RPMI7951 (cell line): ENCODE measurements at regions not wholly inside any gene's neighbourhood (a gene's known extent, or its start where the extent isn't known, plus 50 kb on each side); places are given as distances from the start of the nearest gene placed in this dataset.
"Not testable (repeated sequence)": the region's sequence is repeated elsewhere in the genome, so short reads cannot be mapped to it uniquely, and the experiment has no call there.

Source experiments
- DNase-seq: peaks from one replicate; pipeline ENCODE4 v3.0.0-alpha.2; 2012; ENCODE audit warnings: low read depth

GRCh38 chr1:68673771-68674170 lies 176.9 kb upstream of the DEPDC1 start:
- no peak for DNase-seq

DNA sequence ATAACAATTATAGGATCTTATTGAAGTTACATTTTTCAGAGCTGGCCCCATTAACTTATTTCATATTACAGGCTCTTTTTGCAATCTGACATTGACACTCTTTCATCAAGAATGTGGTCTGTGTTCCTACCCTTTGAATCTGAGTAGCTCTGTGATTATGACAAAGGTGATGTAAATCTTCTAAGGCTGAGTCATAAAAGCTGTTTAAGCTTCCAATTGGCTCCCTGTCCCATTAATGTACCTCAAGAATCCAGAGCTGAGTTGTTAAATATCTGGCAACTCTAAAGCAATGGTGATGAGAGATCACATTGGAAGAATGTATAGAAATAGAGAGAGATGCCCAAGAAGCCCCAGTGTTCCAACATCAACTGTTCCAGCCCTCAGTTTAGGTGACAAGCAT lies 178.5 kb upstream of the DEPDC1 start:
- no peak for DNase-seq

GRCh38 chr1:68677684-68678351 lies 180.9 kb upstream of the DEPDC1 start:
- no peak for DNase-seq

DNA sequence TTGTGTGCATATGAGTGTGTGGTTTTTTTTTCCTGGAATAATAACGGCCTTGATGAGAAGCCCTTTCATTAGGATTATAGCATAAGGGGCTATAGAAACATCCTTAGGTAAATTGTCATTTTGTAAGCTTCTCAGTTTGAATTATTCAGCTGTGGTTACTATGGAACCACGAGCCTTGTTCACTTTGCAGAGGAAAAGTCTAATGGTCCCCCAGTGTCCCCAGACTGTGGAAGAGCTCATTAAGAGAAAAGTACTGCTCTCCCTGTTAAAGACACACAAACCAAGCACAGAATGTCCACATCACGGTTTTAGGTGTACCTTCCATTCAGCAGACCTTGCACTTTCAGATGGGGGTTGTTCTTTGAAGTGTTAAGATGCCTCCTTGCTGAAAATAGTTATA lies 199.3 kb upstream of the DEPDC1 start:
- no peak for DNase-seq

- DNase-seq, result no peak
These were observed 207.1 kb upstream of the DEPDC1 start for GRCh38 chr1:68703921-68704354.

- no peak for DNase-seq
These were observed 208.0 kb upstream of the DEPDC1 start for GRCh38 chr1:68704800-68705443.

- DNase-seq, result no peak
These were observed 208.6 kb upstream of the DEPDC1 start for GRCh38 chr1:68705466-68705865.

GRCh38 chr1:68706639-68707317 lies 209.9 kb upstream of the DEPDC1 start:
- no peak for DNase-seq

DNA sequence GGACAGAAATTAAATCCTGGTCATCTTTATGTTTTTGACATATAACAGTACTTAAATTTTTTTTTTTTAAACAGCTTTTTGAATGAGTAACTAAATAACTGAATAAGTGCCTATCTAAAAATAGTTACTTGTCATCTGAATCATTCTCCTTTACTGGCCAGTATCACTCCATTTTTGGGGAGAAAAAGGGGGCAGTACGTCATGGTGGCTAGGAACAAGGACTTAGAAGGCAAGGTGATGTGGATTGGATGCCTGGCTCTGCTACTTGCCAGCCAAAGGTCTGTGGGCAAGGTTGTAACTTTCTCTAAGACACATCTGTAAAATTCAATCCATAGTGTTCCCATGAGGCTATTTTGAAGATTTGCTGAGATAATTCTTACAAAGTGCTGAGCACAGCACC lies 220.4 kb upstream of the DEPDC1 start:
- DNase-seq, result no peak

- no peak for DNase-seq
These were observed 223.6 kb upstream of the DEPDC1 start for GRCh38 chr1:68720476-68720875.

GRCh38 chr1:68723791-68724190 lies 226.9 kb upstream of the DEPDC1 start:
- no peak for DNase-seq

- no peak for DNase-seq
These were observed 228.3 kb upstream of the DEPDC1 start for GRCh38 chr1:68725001-68725752.

DNA sequence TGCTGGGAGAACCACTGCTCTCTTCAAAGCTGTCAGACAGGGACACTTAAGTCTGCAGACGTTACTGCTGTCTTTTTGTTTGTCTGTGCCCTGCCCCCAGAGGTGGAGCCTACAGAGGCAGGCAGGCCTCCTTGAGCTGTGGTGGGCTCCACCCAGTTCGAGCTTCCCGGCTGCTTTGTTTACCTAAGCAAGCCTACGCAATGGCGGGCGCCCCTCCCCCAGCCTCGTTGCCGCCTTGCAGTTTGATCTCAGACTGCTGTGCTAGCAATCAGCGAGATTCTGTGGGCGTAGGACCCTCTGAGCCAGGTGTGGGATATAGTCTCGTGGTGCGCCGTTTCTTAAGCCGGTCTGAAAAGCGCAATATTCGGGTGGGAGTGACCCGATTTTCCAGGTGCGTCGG lies 242.6 kb upstream of the DEPDC1 start:
- DNase-seq, result not testable (repeated sequence)

GRCh38 chr1:68745011-68745410 lies 248.1 kb upstream of the DEPDC1 start:
- no peak for DNase-seq

DNA sequence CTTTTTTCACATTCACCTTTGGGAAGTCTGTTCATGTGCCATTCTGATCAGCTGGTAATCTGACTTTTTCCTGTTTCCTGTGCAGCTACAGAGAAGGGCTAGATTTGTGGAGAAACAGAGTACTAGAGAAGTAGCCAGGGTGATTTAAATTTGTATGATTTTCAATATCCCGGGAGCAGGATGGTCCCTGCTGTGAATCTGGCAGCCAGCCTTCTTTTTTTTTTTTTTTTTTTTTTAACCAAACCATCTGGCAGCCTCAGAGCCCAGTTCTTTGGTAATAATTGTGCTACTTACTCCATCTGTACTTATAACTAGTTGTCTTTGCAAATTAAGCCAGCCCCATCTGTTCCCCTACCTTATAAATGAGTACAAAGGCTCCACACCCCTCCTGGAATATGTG lies 248.6 kb upstream of the DEPDC1 start:
- no peak for DNase-seq

DNA sequence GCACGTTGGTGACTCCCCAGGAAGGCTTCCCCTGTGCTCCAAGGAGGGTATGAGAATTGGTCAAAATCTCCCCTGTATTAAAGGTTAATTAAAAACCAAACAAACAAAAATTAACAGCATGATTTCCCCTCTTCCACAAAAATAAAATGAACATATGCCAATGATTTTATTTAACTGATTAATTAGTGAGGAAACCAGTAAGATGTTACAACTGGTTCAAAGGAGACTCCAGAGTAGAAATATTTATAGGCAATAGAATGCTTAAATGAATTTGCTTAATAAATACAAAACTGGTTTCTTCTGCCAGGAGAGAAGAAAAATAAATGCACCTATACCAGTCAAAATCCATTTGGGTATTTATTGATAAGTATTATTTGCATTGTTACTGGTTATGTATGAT lies 249.5 kb upstream of the DEPDC1 start:
- no peak for DNase-seq

- no peak for DNase-seq
These were observed 254.8 kb upstream of the DEPDC1 start for GRCh38 chr1:68751723-68752122.

GRCh38 chr1:68758666-68759209 lies 261.9 kb upstream of the DEPDC1 start:
- DNase-seq, result no peak

- no peak for DNase-seq
These were observed 271.1 kb upstream of the DEPDC1 start for GRCh38 chr1:68767941-68768340.

- DNase-seq, result no peak
These were observed 273.9 kb upstream of the DEPDC1 start for GRCh38 chr1:68770817-68771216.

DNA sequence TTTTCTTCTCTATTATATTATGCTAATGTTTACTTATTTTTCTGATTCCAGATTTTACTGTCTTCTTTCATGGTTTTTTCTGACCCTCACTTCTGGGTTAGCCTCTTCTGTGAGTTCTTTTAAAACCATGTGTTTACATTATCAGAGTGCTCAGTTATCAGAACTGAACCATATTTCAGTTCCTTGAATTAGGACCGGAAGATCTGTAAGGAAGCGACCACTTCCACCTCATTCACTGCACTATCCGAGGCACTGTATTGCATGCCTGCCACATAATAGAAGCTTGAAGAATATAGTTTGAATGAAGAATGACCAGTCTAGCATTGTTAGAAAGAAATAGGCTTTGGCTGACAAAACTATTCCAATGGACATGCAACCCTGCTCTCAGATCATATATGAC lies 281.0 kb upstream of the DEPDC1 start:
- no peak for DNase-seq

DNA sequence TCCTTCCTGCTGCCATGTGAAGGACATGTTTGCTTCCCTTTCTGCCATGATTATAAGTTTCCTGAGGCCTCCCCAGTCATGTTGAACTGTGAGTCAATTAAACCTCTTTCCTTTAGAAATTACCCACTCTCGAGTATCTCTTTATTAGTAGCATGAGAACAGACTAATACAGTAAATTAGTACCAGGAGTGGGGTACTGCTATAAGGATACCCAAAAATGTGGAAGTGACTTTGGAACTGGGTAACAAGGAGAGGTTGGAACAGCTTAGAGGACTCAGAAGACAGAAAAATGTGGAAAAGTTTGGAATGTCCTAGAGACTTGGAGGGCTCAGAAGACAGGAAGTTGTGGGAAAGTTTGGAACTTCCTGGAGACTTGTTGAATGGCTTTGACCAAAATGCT lies 283.0 kb upstream of the DEPDC1 start:
- DNase-seq, result not testable (repeated sequence)
